Mesendoderm (in vitro differentiated cells): ENCODE measurements at regions not wholly inside any gene's neighbourhood (a gene's known extent, or its start where the extent isn't known, plus 50 kb on each side); places are given as distances from the start of the nearest gene placed in this dataset. TPM values are rescaled to one million over a fixed set of nuclear protein-coding genes. Genes with fewer than 3 reads are reported as not detected.

Source experiments
- small RNA-seq: library from polyadenylated mRNA; stranded (forward); fragments of <200 nt; extraction: miRNeasy Mini kit (QIAGEN cat#:217004); gene quantifications from one replicate; pipeline ENCODE3, GENCODE V24; 2013; ENCODE audit not compliant: insufficient read depth

Small RNAs in the stretch of these regions (small RNA-seq; reads per million reads assigned to genes)
- gene AL451054.2 (not detected), gene BTF3P9 (not detected)
